PC-9 (cell line): ENCODE measurements at regions not wholly inside any gene's neighbourhood (a gene's known extent, or its start where the extent isn't known, plus 50 kb on each side); places are given as distances from the start of the nearest gene placed in this dataset.

Experiments used
- CTCF ChIP-seq: fragments of 200-600 bp; sonication (generic); conservative IDR thresholded peaks from 2 replicates; pipeline ENCODE4 v1.6.1; 2017; ENCODE audit warnings: mixed run types, antibody characterized with exemption, mild to moderate bottlenecking, moderate library complexity
- EZH2 ChIP-seq: fragments of 200-600 bp; sonication (generic); IDR thresholded peaks from 2 replicates; pipeline ENCODE4 v1.8.0; 2017; ENCODE audit warnings: antibody characterized with exemption, low read depth

GRCh38 chr4:126888968-126889367 is 743.8 kb upstream of the INTU start:
- no peak for TF ChIP-seq CTCF
- TF ChIP-seq EZH2 = no peak
